ENCODE measurements at regions not wholly inside any gene's neighbourhood (a gene's known extent, or its start where the extent isn't known, plus 50 kb on each side); places are given as distances from the start of the nearest gene placed in this dataset.

- Mint-ChIP-seq H3K4me3 (no peak overlapping the region), H3K4me1 (ENCODE audit: low read depth) (peaks cover 8% of the 10 kb centered on the region), H3K36me3 (ENCODE audit: insufficient read depth in 2 of 2) (no peaks in the 10 kb centered on the region), H3K27ac (no peak overlapping the region), H3K9me3 (no peaks in the 10 kb centered on the region), H3K27me3 (ENCODE audit: low read depth) (no peaks in the 10 kb centered on the region)
- DNase-seq, result no peak
- ATAC-seq (replicated peaks in 1 of 2), result no peak
Measured at GRCh38 chr22:49577168-49578060, 250.3 kb downstream of the BRD1 start.

GRCh38 chr22:49576241-49577141 is 251.2 kb downstream of the BRD1 start:
- Mint-ChIP-seq H3K36me3 (ENCODE audit: insufficient read depth in 2 of 2) (no peaks in the 10 kb centered on the region), H3K4me1 (ENCODE audit: low read depth) (peaks cover 8% of the 10 kb centered on the region), H3K27ac (no peak overlapping the region), H3K9me3 (no peaks in the 10 kb centered on the region), H3K4me3 (no peak overlapping the region), H3K27me3 (ENCODE audit: low read depth) (no peaks in the 10 kb centered on the region)
- DNase-seq (no peak), ATAC-seq (replicated peaks in 1 of 2) (no peak)

GRCh38 chr22:49575703-49576081 is 252.0 kb downstream of the BRD1 start:
- Mint-ChIP-seq H3K9me3 (no peaks in the 10 kb centered on the region), H3K4me3 (no peak overlapping the region), H3K27ac (no peak overlapping the region), H3K36me3 (ENCODE audit: insufficient read depth in 2 of 2) (no peaks in the 10 kb centered on the region), H3K27me3 (ENCODE audit: low read depth) (no peaks in the 10 kb centered on the region), H3K4me1 (ENCODE audit: low read depth) (peaks cover 8% of the 10 kb centered on the region)
- no peak for ATAC-seq (replicated peaks in 1 of 2)
- no peak for DNase-seq

- no peaks in the 10 kb centered on the region for H3K36me3 Mint-ChIP-seq (ENCODE audit: insufficient read depth in 2 of 2)
- peaks cover 8% of the 10 kb centered on the region for H3K4me1 Mint-ChIP-seq (ENCODE audit: low read depth)
- H3K27me3 Mint-ChIP-seq (ENCODE audit: low read depth), result no peaks in the 10 kb centered on the region
- ATAC-seq (replicated peaks in 1 of 2) (no peak), DNase-seq (no peak)
- H3K27ac Mint-ChIP-seq, result no peak overlapping the region
- H3K4me3 Mint-ChIP-seq, result no peak overlapping the region
- H3K9me3 Mint-ChIP-seq, result no peaks in the 10 kb centered on the region
Measured at GRCh38 chr22:49574881-49575702, 252.6 kb downstream of the BRD1 start.

- H3K9me3 Mint-ChIP-seq, result no peaks in the 10 kb centered on the region
- H3K4me1 Mint-ChIP-seq (ENCODE audit: low read depth), result peaks cover 8% of the 10 kb centered on the region
- H3K36me3 Mint-ChIP-seq (ENCODE audit: insufficient read depth in 2 of 2), result no peaks in the 10 kb centered on the region
- DNase-seq (no peak), ATAC-seq (replicated peaks in 1 of 2) (no peak)
- H3K27ac Mint-ChIP-seq, result no peak overlapping the region
- H3K27me3 Mint-ChIP-seq (ENCODE audit: low read depth), result no peaks in the 10 kb centered on the region
- H3K4me3 Mint-ChIP-seq, result no peak overlapping the region
Measured at GRCh38 chr22:49574205-49574880, 253.3 kb downstream of the BRD1 start.

- DNase-seq (no peak), ATAC-seq (replicated peaks in 1 of 2) (no peak)
- Mint-ChIP-seq H3K4me3 (no peak overlapping the region), H3K27ac (no peak overlapping the region), H3K36me3 (ENCODE audit: insufficient read depth in 2 of 2) (no peaks in the 10 kb centered on the region), H3K9me3 (no peaks in the 10 kb centered on the region), H3K4me1 (ENCODE audit: low read depth) (peaks cover 8% of the 10 kb centered on the region), H3K27me3 (ENCODE audit: low read depth) (no peaks in the 10 kb centered on the region)
Measured at GRCh38 chr22:49573109-49573765, 254.4 kb downstream of the BRD1 start.

- H3K27ac Mint-ChIP-seq, result no peak overlapping the region
- DNase-seq (no peak), ATAC-seq (replicated peaks in 1 of 2) (no peak)
- no peaks in the 10 kb centered on the region for H3K9me3 Mint-ChIP-seq
- H3K4me1 Mint-ChIP-seq (ENCODE audit: low read depth), result no peaks in the 10 kb centered on the region
- no peaks in the 10 kb centered on the region for H3K36me3 Mint-ChIP-seq (ENCODE audit: insufficient read depth in 2 of 2)
- no peak overlapping the region for H3K4me3 Mint-ChIP-seq
- H3K27me3 Mint-ChIP-seq (ENCODE audit: low read depth), result no peaks in the 10 kb centered on the region
Measured at GRCh38 chr22:49571326-49571725, 256.3 kb downstream of the BRD1 start.

GRCh38 chr22:49570032-49570848 is 257.4 kb downstream of the BRD1 start:
- Mint-ChIP-seq H3K4me3 (no peak overlapping the region), H3K27ac (no peak overlapping the region), H3K36me3 (ENCODE audit: insufficient read depth in 2 of 2) (no peaks in the 10 kb centered on the region), H3K27me3 (ENCODE audit: low read depth) (no peaks in the 10 kb centered on the region), H3K9me3 (no peaks in the 10 kb centered on the region), H3K4me1 (ENCODE audit: low read depth) (no peaks in the 10 kb centered on the region)
- ATAC-seq (replicated peaks in 1 of 2), result no peak
- DNase-seq, result no peak

- Mint-ChIP-seq H3K9me3 (no peaks in the 10 kb centered on the region), H3K36me3 (ENCODE audit: insufficient read depth in 2 of 2) (no peaks in the 10 kb centered on the region), H3K4me1 (ENCODE audit: low read depth) (no peaks in the 10 kb centered on the region), H3K27ac (no peak overlapping the region), H3K27me3 (ENCODE audit: low read depth) (no peaks in the 10 kb centered on the region), H3K4me3 (no peak overlapping the region)
- DNase-seq (no peak), ATAC-seq (replicated peaks in 1 of 2) (no peak)
Measured at GRCh38 chr22:49569286-49570031, 258.2 kb downstream of the BRD1 start.

- Mint-ChIP-seq H3K9me3 (no peaks in the 10 kb centered on the region), H3K4me3 (no peak overlapping the region), H3K27me3 (ENCODE audit: low read depth) (no peaks in the 10 kb centered on the region), H3K4me1 (ENCODE audit: low read depth) (no peaks in the 10 kb centered on the region), H3K27ac (no peak overlapping the region), H3K36me3 (ENCODE audit: insufficient read depth in 2 of 2) (no peaks in the 10 kb centered on the region)
- no peak for DNase-seq
- ATAC-seq (replicated peaks in 1 of 2), result no peak
Measured at GRCh38 chr22:49568751-49569285, 258.9 kb downstream of the BRD1 start.
